Liver (tissue), 7 donors: ENCODE measurements at regions not wholly inside any gene's neighbourhood (a gene's known extent, or its start where the extent isn't known, plus 50 kb on each side); places are given as distances from the start of the nearest gene placed in this dataset.

ENCODE experiments used
- DNase-seq: peaks from one replicate; pipeline ENCODE4 v3.0.0-alpha.2; 2017; ENCODE audit warnings: low spot score
- H3K27ac ChIP-seq, 2 donors: one replicate each; pipeline ENCODE4 v1.7.0; 2013; ENCODE audit warnings: inconsistent platforms in 2 of 2, low read length in 2 of 2, control low read depth in 1 of 2, low read depth in 1 of 2, mild to moderate bottlenecking in 1 of 2
- H3K27me3 ChIP-seq, 4 donors: one replicate each; pipeline versions ENCODE4 v1.6.1 to v1.7.0; 2013; ENCODE audit warnings: low read length in 3 of 4, inconsistent platforms in 1 of 4, mild to moderate bottlenecking in 1 of 4, moderate library complexity in 1 of 4; ENCODE audit not compliant: control insufficient read depth in 4 of 4, insufficient read depth in 4 of 4
- H3K36me3 ChIP-seq, 4 donors: one replicate each; pipeline versions ENCODE4 v1.6.1 to v1.7.0; 2013; ENCODE audit warnings: low read length in 3 of 4, mild to moderate bottlenecking in 3 of 4, low read depth in 1 of 4, moderate library complexity in 1 of 4; ENCODE audit not compliant: control insufficient read depth in 4 of 4, insufficient read depth in 3 of 4
- H3K4me1 ChIP-seq, 4 donors: one replicate each; pipeline versions ENCODE4 v1.6.1 to v1.7.0; 2013; ENCODE audit warnings: low read length in 3 of 4, mild to moderate bottlenecking in 3 of 4, moderate library complexity in 1 of 4; ENCODE audit not compliant: control insufficient read depth in 4 of 4, insufficient read depth in 4 of 4
- H3K4me3 ChIP-seq, 3 donors: one replicate each; pipeline versions ENCODE4 v1.6.1 to v1.7.0; 2013; ENCODE audit warnings: low read length in 3 of 3, control low read depth in 1 of 3, low read depth in 1 of 3, mild to moderate bottlenecking in 1 of 3
- H3K9ac ChIP-seq, 2 donors: one replicate each; pipeline ENCODE4 v1.7.0; 2013; ENCODE audit warnings: low read length in 2 of 2, mild to moderate bottlenecking in 2 of 2, moderate library complexity in 2 of 2, control low read depth in 1 of 2, low read depth in 1 of 2
- H3K9me3 ChIP-seq, 4 donors: one replicate each; pipeline versions ENCODE4 v1.6.1 to v1.7.0; 2013; ENCODE audit warnings: low read length in 3 of 4; ENCODE audit not compliant: control insufficient read depth in 4 of 4
- FOXA1 ChIP-seq: IDR thresholded peaks from 2 replicates; pipeline ENCODE4 v1.6.1; 2016; ENCODE audit warnings: antibody characterized with exemption
- FOXA2 ChIP-seq: IDR thresholded peaks from 2 replicates; pipeline ENCODE4 v1.6.1; 2016; ENCODE audit warnings: antibody characterized with exemption
- HNF4A ChIP-seq, 2 donors: conservative IDR thresholded peaks; 2 replicates each; pipeline ENCODE4 v1.6.1; 2016; ENCODE audit warnings: antibody characterized with exemption in 2 of 2, mild to moderate bottlenecking in 2 of 2
- JUND ChIP-seq, 2 donors: IDR thresholded peaks; 2 replicates each; pipeline ENCODE4 v1.6.1; 2016; ENCODE audit warnings: antibody characterized with exemption in 2 of 2
- NR2F2 ChIP-seq: IDR thresholded peaks from 2 replicates; pipeline ENCODE4 v1.6.1; 2016; ENCODE audit warnings: antibody characterized with exemption
- RAD21 ChIP-seq, 2 donors: IDR thresholded peaks; 2 replicates each; pipeline ENCODE4 v1.6.1; 2016; ENCODE audit warnings: antibody characterized with exemption in 2 of 2, mild to moderate bottlenecking in 2 of 2
- WGBS: extraction: QIAGEN DNeasy Blood & Tissue Kit; methylation state at CpG from one replicate; pipeline ENCODE4 v1.1.7; 2013; 5-methylcytosine and 5-hydroxymethylcytosine counted together
- donor health status: healthy.
- donor health status: healthy.
- donor health status: healthy.
- donor health status: healthy.

DNA sequence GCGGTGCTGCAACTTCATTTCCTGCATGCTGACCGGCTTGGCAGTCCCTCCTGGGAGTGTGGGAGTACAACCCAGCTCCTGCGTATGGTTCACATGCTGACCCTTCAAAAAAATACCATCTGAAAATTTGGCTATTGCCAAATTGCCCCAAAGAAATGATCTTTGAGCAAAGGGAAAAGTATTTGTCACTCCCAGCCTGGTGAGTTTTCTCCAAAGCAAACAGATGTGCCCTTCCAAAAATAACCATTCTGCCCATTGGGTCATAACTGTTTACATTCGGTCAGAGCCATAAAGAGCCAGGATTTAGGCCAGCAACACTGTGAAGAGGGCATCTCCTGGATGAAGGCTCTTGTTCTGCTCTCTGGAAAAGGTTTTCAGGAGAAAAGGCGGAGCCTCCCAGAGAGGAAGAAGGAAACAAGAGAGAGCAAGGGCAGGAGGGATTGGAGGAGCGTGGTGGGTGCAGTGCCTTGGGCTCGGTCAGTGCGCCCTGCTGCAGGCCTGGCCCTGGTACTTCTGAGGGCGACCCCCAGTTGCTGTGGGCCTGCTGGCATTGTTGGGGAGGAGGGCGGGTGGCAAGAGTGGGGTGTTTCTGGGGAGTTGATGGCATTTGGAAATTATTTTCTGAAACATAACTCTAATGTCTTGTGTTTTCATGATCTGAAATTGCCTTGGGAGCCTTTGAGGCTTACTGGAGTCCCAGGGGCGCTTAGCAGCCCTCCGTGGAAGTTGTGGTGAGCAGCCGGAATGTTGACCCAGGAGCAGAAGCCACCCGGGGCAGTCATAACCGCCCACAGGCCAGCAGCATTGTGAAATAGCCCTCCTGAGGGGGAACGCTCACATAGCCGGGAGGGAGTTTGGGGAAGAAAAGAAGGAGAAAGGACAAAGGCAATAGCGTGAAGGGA lies 248.4 kb downstream of the MYLK4 start:
- WGBS: 58% methylated on average over 18 of the region's 18 CpGs
- H3K4me3 ChIP-seq: no peak overlapping the region
- H3K27me3 ChIP-seq: peaks cover 0 to 7% (median 0%) of the 10 kb centered on the region in 4 donors
- no peaks in the 10 kb centered on the region for H3K36me3 ChIP-seq
- DNase-seq: no peak
- H3K9ac ChIP-seq: no peak overlapping the region
- TF ChIP-seq FOXA2: peak; percentile 8
- peak; percentile 46 for TF ChIP-seq FOXA1
- TF ChIP-seq HNF4A (conservative IDR thresholded peaks at IDR 0.05): peak; percentile 5 to 22
- TF ChIP-seq NR2F2: no peak
- no peak for TF ChIP-seq RAD21 (IDR thresholded peaks at IDR 0.05)
- H3K4me1 ChIP-seq: peaks cover 0 to 8% (median 2%) of the 10 kb centered on the region in 4 donors
- H3K9me3 ChIP-seq: no peaks in the 10 kb centered on the region
- H3K27ac ChIP-seq: no peak overlapping the region

DNA sequence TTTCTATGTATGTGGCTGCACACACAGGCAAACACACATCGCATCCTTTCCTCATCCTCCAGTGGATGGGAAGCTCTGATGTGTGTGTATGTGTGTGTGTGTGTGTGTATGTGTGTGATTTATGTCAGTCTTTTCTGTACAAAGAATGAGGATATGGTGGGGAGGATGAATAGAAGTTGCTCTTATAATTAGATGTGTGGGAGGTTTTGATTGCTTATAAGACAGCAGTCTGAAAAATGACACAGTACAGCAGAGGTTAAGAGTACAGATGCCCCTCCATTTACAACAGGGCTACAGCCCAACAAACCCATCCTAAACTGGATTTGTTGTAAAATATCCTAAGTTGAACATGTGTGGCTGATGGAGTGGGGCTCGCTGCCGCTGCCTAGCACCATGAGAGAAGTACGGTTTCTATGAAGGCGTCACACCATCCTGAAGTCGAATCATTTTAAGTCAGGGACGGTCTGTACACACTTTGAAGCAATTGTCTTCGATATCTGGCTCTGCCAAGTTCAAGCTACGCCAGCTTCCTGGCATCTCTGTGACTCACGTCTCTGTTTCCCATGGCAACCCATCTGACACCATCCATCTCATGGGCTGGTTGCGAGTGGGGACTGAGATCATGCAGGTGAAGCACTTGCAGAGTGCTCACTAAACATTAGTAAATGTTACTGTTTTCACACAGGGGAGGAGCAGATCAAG lies 252.6 kb downstream of the MYLK4 start:
- H3K9me3 ChIP-seq: no peaks in the 10 kb centered on the region
- no peaks in the 10 kb centered on the region for H3K27me3 ChIP-seq
- H3K4me1 ChIP-seq: peaks cover 0 to 8% (median 2%) of the 10 kb centered on the region in 4 donors
- no peak for TF ChIP-seq FOXA2
- H3K27ac ChIP-seq: no peak overlapping the region
- H3K4me3 ChIP-seq: no peak overlapping the region
- H3K9ac ChIP-seq: no peak overlapping the region
- DNase-seq: no peak
- no peaks in the 10 kb centered on the region for H3K36me3 ChIP-seq
- WGBS: 89% methylated on average over 11 of the region's 11 CpGs

DNA sequence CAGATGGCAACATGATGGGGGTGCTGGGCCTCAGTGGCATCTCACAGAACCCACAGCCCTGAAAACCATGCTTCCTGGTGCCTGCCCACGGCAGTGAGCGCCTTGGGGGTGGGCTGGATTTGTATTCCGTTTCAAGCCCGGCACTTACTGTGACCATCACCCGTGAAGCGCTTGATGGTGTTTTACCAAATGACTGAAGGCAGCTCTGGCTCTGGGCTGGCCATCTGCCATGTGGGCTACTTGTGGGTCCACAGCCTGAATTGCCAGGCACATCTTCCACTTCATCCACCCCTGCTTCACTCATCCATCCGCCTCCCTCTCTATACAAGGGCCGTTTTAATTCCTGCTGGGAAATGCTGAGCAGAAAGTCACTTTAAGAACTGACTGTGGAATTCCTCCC lies 250.9 kb upstream of the GMDS start:
- H3K4me3 ChIP-seq: no peak overlapping the region
- no peak for DNase-seq
- no peaks in the 10 kb centered on the region for H3K36me3 ChIP-seq
- TF ChIP-seq JUND (IDR thresholded peaks at IDR 0.05): no peak
- no peak for TF ChIP-seq HNF4A (conservative IDR thresholded peaks at IDR 0.05)
- H3K4me1 ChIP-seq: no peaks in the 10 kb centered on the region
- H3K27me3 ChIP-seq: no peaks in the 10 kb centered on the region
- H3K9ac ChIP-seq: no peak overlapping the region
- H3K27ac ChIP-seq: no peak overlapping the region
- H3K9me3 ChIP-seq: no peaks in the 10 kb centered on the region
- WGBS: 78% methylated on average over 8 of the region's 8 CpGs

DNA sequence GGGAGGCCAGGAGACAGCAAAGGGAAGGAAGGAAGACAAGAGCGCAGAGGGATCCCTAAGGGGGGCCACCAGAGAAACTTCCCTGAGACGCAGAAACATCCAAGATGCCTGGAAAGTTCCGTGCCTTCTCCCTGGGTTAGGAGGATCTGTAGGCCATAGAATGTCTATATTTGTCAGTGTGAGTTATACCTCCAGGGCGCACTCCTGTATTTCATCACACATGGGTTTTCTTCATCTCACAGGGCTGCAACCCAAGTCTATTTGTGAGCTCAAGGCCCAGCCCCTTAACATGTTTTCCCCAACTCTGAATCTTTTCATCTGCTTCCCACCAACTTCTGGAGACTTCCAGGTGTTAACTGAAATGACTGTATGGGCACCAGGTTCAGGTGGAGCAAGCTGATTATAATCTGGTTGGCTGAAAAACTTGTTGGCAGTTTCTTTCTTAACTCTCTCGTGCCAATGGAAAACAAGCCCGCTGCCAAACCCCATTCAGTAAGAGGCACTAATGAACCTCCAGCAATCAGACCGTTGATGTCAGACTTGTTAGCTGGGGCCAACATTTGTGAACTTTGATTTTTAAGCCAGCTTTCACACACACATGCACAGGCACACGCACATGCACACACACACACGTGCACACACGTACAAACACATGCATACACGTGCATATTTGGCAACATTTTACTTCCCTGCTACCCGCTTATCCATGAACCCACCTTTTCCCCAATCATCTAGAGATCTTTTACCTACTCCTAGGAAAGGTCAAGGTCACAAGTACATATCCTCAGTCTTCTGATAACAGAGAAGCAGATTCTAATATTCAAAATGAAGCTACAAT lies 247.5 kb upstream of the GMDS start:
- Histone ChIP-seq H3K9ac (no peak overlapping the region), H3K4me3 (no peak overlapping the region), H3K27me3 (no peaks in the 10 kb centered on the region), H3K27ac (no peak overlapping the region), H3K36me3 (no peaks in the 10 kb centered on the region), H3K4me1 (no peaks in the 10 kb centered on the region), H3K9me3 (no peaks in the 10 kb centered on the region)
- no peak for TF ChIP-seq NR2F2
- 84% methylated on average over 12 of the region's 12 CpGs for WGBS
- no peak for DNase-seq
